GM06990 (cell line): ENCODE measurements at regions not wholly inside any gene's neighbourhood (a gene's known extent, or its start where the extent isn't known, plus 50 kb on each side); places are given as distances from the start of the nearest gene placed in this dataset.

Source experiments
- DNase-seq: peaks from one replicate; pipeline ENCODE4 v3.0.0-alpha.2; 2011; ENCODE audit not compliant: insufficient read length; ENCODE audit errors: extremely low read depth
- H3K27me3 ChIP-seq: replicated peaks from 2 replicates; pipeline ENCODE4 v1.6.0; 2011; ENCODE audit warnings: low read length; ENCODE audit not compliant: control insufficient read depth, insufficient read depth
- H3K36me3 ChIP-seq: 2 replicates; pipeline ENCODE4 v1.5.1; 2011; ENCODE audit warnings: low read length; ENCODE audit not compliant: control insufficient read depth, insufficient read depth
- H3K4me3 ChIP-seq: replicated peaks from 2 replicates; pipeline ENCODE4 v1.5.1; 2011; ENCODE audit warnings: low read depth, mild to moderate bottlenecking, control low read depth, low read length
- CTCF ChIP-seq: IDR thresholded peaks from 2 replicates; pipeline ENCODE4 v1.5.1; 2011; ENCODE audit warnings: low read length, control low read depth, mild to moderate bottlenecking, inconsistent platforms; ENCODE audit not compliant: insufficient read depth, poor library complexity, severe bottlenecking

DNA sequence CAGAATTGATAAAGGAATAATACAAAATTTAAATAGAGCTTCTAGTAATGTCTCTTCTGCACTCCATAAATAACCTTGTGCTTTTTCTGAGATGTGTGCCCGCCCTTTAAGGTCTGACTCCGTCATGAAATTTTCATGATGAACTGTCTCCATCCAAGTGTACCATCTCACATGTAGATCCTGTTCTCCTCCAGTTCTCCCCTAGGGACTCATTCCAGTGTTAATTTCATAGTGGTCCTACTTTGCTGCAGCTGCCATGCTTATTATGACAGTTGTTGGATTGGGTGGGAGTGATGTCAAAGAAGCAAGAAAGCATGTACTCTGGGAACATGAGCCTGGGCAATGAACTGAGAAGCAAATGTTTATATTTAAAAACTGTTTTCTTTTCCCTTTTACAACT is 442.5 kb upstream of the PDE3A start:
- no peaks in the 10 kb centered on the region for H3K36me3 ChIP-seq
- no peak for TF ChIP-seq CTCF
- DNase-seq: no peak
- no peak overlapping the region for H3K4me3 ChIP-seq
- no peaks in the 10 kb centered on the region for H3K27me3 ChIP-seq

DNA sequence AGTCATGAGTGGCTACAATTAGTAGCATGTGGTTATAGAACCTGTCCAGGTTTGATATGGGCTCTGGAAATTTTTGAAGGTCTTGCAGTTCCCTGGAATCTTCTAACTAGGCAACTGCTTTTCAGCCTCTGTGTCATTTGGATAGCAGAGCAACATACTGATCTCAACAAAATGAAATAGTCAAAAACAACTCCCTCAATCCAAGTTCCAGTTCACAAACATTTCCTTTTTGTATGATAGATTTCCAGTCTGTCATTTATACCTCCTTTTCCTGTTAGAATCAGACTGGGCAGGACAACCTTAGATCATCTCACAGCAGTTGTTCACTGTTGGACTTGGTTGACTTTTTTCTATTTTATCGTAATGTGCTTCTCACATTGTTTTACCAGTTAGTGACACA is 442.1 kb upstream of the PDE3A start:
- H3K4me3 ChIP-seq: no peak overlapping the region
- no peaks in the 10 kb centered on the region for H3K27me3 ChIP-seq
- DNase-seq: no peak
- TF ChIP-seq CTCF: no peak
- no peaks in the 10 kb centered on the region for H3K36me3 ChIP-seq

DNA sequence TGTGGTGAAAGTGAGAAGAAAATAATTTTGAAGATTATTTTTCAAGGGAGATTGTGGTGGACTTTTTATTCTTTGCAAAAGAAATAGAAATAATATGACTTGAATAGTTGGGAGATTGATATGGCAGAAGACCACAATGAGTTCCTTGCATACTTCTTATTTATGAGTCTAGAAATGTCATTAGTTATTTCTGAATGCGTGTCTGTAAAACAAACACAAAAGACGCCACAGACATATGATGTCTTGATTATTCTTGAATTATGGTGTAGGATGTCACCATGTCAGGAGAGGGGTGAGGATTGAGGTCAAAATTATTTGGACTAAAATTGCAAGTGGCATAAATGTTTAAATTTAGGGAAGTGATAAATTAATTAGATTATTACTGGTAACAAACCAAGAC is 440.7 kb upstream of the PDE3A start:
- Histone ChIP-seq H3K4me3 (no peak overlapping the region), H3K27me3 (no peaks in the 10 kb centered on the region), H3K36me3 (no peaks in the 10 kb centered on the region)
- no peak for TF ChIP-seq CTCF
- no peak for DNase-seq

DNA sequence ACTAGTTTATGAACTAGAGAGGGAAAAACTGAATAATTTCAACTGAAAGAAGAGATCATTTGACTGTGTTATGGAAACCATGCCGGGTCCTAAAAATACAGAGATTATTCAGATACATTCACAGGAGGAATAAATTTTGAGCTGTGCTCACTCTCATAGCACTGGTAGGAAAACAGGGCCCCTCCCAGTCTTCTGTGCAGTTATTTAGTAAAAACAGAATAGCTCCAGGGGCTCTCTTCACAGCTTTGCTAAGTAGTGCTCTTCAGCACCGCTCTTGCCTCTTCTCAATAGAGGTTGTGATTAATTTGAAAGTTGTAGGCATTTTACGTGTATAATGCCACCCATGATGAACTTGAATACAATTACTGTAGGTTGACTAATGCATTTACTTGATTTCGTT is 435.9 kb upstream of the PDE3A start:
- no peaks in the 10 kb centered on the region for H3K36me3 ChIP-seq
- no peaks in the 10 kb centered on the region for H3K27me3 ChIP-seq
- H3K4me3 ChIP-seq: no peak overlapping the region
- no peak for DNase-seq
- no peak for TF ChIP-seq CTCF

GRCh38 chr12:19933924-19934323 is 434.4 kb upstream of the PDE3A start:
- Histone ChIP-seq H3K36me3 (no peaks in the 10 kb centered on the region), H3K4me3 (no peak overlapping the region), H3K27me3 (no peaks in the 10 kb centered on the region)
- DNase-seq: no peak
- no peak for TF ChIP-seq CTCF

- no peak for DNase-seq
Measured at GRCh38 chr12:19937161-19937560, 431.2 kb upstream of the PDE3A start.

More at GRCh38 chr12:19937161-19937560, 431.2 kb upstream of the PDE3A start:
- TF ChIP-seq CTCF: no peak
- Histone ChIP-seq H3K27me3 (no peaks in the 10 kb centered on the region), H3K36me3 (no peaks in the 10 kb centered on the region), H3K4me3 (no peak overlapping the region)
